PC-3 (cell line): ENCODE measurements at regions not wholly inside any gene's neighbourhood (a gene's known extent, or its start where the extent isn't known, plus 50 kb on each side); places are given as distances from the start of the nearest gene placed in this dataset.

Source experiments
- ATAC-seq: fragments of 200-7000 bp; cut with Tn5 transposase; 2 replicates; pipeline ENCODE4 v1.9.1; 2020; ENCODE audit warnings: mild to moderate bottlenecking, moderate library complexity
- BruUV-seq: library from RNA; stranded (reverse); fragments of 400-500 nt; replicated peaks from 2 replicates; lab custom pipeline; 2021; lab: Mats Ljungman, UMichigan
- CTCF ChIA-PET: fragments of 300-600 bp; sonication (Branson Sonifier 250); formaldehyde crosslinking; loops from one replicate; lab custom pipeline; 2022; ENCODE audit warnings: antibody characterized with exemption; lab: Charles Lee
- POLR2A ChIA-PET: fragments of 300-600 bp; sonication (Branson Sonifier 250); formaldehyde crosslinking; loops from one replicate; lab custom pipeline; 2022; ENCODE audit warnings: antibody characterized with exemption; ENCODE audit not compliant: unreplicated experiment; lab: Charles Lee
- DNase-seq: peaks from one replicate; pipeline ENCODE4 v3.0.0-alpha.2; 2015
- H2AFZ ChIP-seq: fragments of 300-600 bp; sonication (generic); 2 replicates; pipeline ENCODE4 v1.6.0; 2016; ENCODE audit warnings: antibody characterized with exemption, low read length
- H3F3A ChIP-seq: fragments of 300-600 bp; sonication (generic); one replicate; pipeline ENCODE4 v1.6.0; 2017; ENCODE audit warnings: antibody characterized with exemption, low read length, control low read depth, mild to moderate bottlenecking; ENCODE audit not compliant: unreplicated experiment
- H3K27ac ChIP-seq: fragments of 300-600 bp; sonication (generic); 2 replicates; pipeline ENCODE4 v1.5.1; 2016; ENCODE audit warnings: mild to moderate bottlenecking, low read length
- H3K27me3 ChIP-seq: fragments of 300-600 bp; sonication (generic); 2 replicates; pipeline ENCODE4 v1.6.1; 2016; ENCODE audit warnings: low read length, mixed read lengths
- H3K36me3 ChIP-seq: fragments of 300-600 bp; sonication (generic); 2 replicates; pipeline ENCODE4 v1.6.1; 2016; ENCODE audit warnings: low read depth, mixed run types, low read length, mixed read lengths
- H3K4me1 ChIP-seq: fragments of 300-600 bp; sonication (generic); 2 replicates; pipeline ENCODE4 v1.5.1; 2016; ENCODE audit warnings: low read length; ENCODE audit not compliant: insufficient read depth
- H3K4me2 ChIP-seq: fragments of 300-600 bp; sonication (generic); 2 replicates; pipeline ENCODE4 v1.6.0; 2016; ENCODE audit warnings: low read length
- H3K4me3 ChIP-seq: fragments of 300-600 bp; sonication (generic); 2 replicates; pipeline ENCODE4 v1.5.1; 2016; ENCODE audit warnings: mild to moderate bottlenecking, low read length, mixed read lengths
- H3K79me2 ChIP-seq: fragments of 300-600 bp; sonication (generic); 2 replicates; pipeline ENCODE4 v1.6.1; 2017; ENCODE audit warnings: low read length, mixed read lengths
- H3K9ac ChIP-seq: fragments of 300-600 bp; sonication (generic); 2 replicates; pipeline ENCODE4 v1.6.0; 2016; ENCODE audit warnings: mild to moderate bottlenecking, low read length
- H3K9me2 ChIP-seq: fragments of 300-600 bp; sonication (generic); replicated peaks from 2 replicates; pipeline ENCODE4 v1.6.1; 2016; ENCODE audit warnings: mixed run types, low read length, mixed read lengths
- H3K9me3 ChIP-seq: fragments of 300-600 bp; sonication (generic); 2 replicates; pipeline ENCODE4 v1.6.1; 2016; ENCODE audit warnings: low read length, mixed read lengths
- H4K20me1 ChIP-seq: fragments of 300-600 bp; sonication (generic); 2 replicates; pipeline ENCODE4 v1.6.1; 2016; ENCODE audit warnings: low read length, mixed read lengths
- EZH2 ChIP-seq: fragments of 300-600 bp; sonication (generic); IDR thresholded peaks from one replicate; pipeline ENCODE4 v1.6.1; 2017; ENCODE audit warnings: antibody characterized with exemption, mild to moderate bottlenecking, low read length; ENCODE audit not compliant: unreplicated experiment
- EZH2phosphoT487 ChIP-seq: fragments of 300-600 bp; sonication (generic); IDR thresholded peaks from 2 replicates; pipeline ENCODE4 v1.6.1; 2018; ENCODE audit warnings: mild to moderate bottlenecking, antibody characterized with exemption, low read length, borderline replicate concordance
- intact Hi-C: fragments of 100-400 bp; cut with micrococcal nuclease; formaldehyde crosslinking; loops from 2 replicates; pipeline ENCODE4 v1.9.0; 2023
- TF ChIP-seq, protein P1 (sequence below): fragments of 300-600 bp; sonication (generic); conservative IDR thresholded peaks from 2 replicates; pipeline ENCODE4 v1.5.1; 2017; ENCODE audit warnings: antibody characterized with exemption, low read depth, mild to moderate bottlenecking, low read length

- no peak for DNase-seq
- Histone ChIP-seq H4K20me1 (no peaks in the 10 kb centered on the region), H3K9me2 (no peaks in the 10 kb centered on the region), H3K4me2 (no peak overlapping the region), H3K27ac (no peak overlapping the region), H3K36me3 (no peaks in the 10 kb centered on the region), H3K9me3 (no peaks in the 10 kb centered on the region), H3F3A (no peaks in the 10 kb centered on the region), H3K4me1 (peaks cover 15% of the 10 kb centered on the region), H3K27me3 (no peaks in the 10 kb centered on the region), H3K4me3 (no peak overlapping the region), H2AFZ (no peak overlapping the region), H3K79me2 (no peaks in the 10 kb centered on the region), H3K9ac (no peak overlapping the region)
- ATAC-seq: no peak
- POLR2A ChIA-PET: no interaction called here
- intact Hi-C loops: no loop called here
- BruUV-seq: no TSS peak
- TF ChIP-seq EZH2phosphoT487 (no peak), EZH2 (no peak)
- TF ChIP-seq, protein P1, sequence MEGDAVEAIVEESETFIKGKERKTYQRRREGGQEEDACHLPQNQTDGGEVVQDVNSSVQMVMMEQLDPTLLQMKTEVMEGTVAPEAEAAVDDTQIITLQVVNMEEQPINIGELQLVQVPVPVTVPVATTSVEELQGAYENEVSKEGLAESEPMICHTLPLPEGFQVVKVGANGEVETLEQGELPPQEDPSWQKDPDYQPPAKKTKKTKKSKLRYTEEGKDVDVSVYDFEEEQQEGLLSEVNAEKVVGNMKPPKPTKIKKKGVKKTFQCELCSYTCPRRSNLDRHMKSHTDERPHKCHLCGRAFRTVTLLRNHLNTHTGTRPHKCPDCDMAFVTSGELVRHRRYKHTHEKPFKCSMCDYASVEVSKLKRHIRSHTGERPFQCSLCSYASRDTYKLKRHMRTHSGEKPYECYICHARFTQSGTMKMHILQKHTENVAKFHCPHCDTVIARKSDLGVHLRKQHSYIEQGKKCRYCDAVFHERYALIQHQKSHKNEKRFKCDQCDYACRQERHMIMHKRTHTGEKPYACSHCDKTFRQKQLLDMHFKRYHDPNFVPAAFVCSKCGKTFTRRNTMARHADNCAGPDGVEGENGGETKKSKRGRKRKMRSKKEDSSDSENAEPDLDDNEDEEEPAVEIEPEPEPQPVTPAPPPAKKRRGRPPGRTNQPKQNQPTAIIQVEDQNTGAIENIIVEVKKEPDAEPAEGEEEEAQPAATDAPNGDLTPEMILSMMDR: no peak
- CTCF ChIA-PET: no interaction called here
Observed at GRCh38 chr2:65550246-65550645, 117.8 kb upstream of the SPRED2 start.

DNA sequence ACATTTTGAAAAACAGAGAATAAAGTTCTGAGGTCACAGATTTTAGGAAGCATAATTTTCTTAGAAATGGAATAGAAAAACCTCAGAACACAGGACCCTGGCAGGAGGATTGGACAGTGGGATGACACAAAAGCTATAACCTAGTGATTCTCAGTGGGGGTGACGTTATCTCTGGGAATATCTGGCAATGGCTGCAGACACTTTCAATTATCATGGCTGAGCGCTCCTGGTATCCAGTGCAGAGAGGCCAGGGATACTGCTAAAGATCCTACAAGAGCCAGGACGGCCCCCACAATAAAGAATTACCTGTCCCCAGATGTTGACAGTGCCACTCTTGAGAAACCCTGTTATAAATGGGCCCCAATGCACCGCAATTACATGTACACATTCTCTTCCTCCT is 117.2 kb upstream of the SPRED2 start:
- no peak for ATAC-seq
- Histone ChIP-seq H3F3A (no peaks in the 10 kb centered on the region), H4K20me1 (no peaks in the 10 kb centered on the region), H3K9me2 (no peaks in the 10 kb centered on the region), H3K4me1 (peaks cover 13% of the 10 kb centered on the region), H3K9me3 (no peaks in the 10 kb centered on the region), H3K9ac (no peak overlapping the region), H3K4me3 (no peak overlapping the region), H3K79me2 (no peaks in the 10 kb centered on the region), H3K36me3 (no peaks in the 10 kb centered on the region), H2AFZ (no peak overlapping the region), H3K4me2 (no peak overlapping the region), H3K27ac (no peak overlapping the region), H3K27me3 (no peaks in the 10 kb centered on the region)
- ChIA-PET CTCF (no interaction called here), POLR2A (no interaction called here)
- intact Hi-C loops: no loop called here
- no peak for DNase-seq
- no peak for TF ChIP-seq EZH2phosphoT487
- TF ChIP-seq, protein P1: no peak
- TF ChIP-seq EZH2: no peak
- BruUV-seq: no TSS peak

- no peaks in the 10 kb centered on the region for H3K79me2 ChIP-seq
- H3K9ac ChIP-seq: no peak overlapping the region
- no peak overlapping the region for H3K27ac ChIP-seq
- no peaks in the 10 kb centered on the region for H4K20me1 ChIP-seq
- H3K4me2 ChIP-seq: no peak overlapping the region
- ChIA-PET CTCF (no interaction called here), POLR2A (no interaction called here)
- no peaks in the 10 kb centered on the region for H3K9me3 ChIP-seq
- no peak for ATAC-seq
- no peaks in the 10 kb centered on the region for H3K36me3 ChIP-seq
- no TSS peak for BruUV-seq
- no peaks in the 10 kb centered on the region for H3K9me2 ChIP-seq
- TF ChIP-seq EZH2 (no peak), EZH2phosphoT487 (no peak)
- TF ChIP-seq, protein P1: no peak
- no peak for DNase-seq
- H3F3A ChIP-seq: no peaks in the 10 kb centered on the region
- no peak overlapping the region for H3K4me3 ChIP-seq
- intact Hi-C loops: no loop called here
- H3K4me1 ChIP-seq: peaks cover 10% of the 10 kb centered on the region
- H3K27me3 ChIP-seq: no peaks in the 10 kb centered on the region
- no peak overlapping the region for H2AFZ ChIP-seq
Observed at GRCh38 chr2:65549257-65549627, 116.8 kb upstream of the SPRED2 start.
